ENCODE measurements at regions not wholly inside any gene's neighbourhood (a gene's known extent, or its start where the extent isn't known, plus 50 kb on each side); places are given as distances from the start of the nearest gene placed in this dataset.

- TF ChIP-seq CTCF (IDR thresholded peaks at IDR 0.05) (no peak), EP300 (IDR thresholded peaks at IDR 0.05) (no peak)
Measured at GRCh38 chr10:33783557-33783956, 449.1 kb upstream of the NRP1 start.

Data from sigmoid colon (tissue), 4 donors.